ENCODE measurements at regions not wholly inside any gene's neighbourhood (a gene's known extent, or its start where the extent isn't known, plus 50 kb on each side); places are given as distances from the start of the nearest gene placed in this dataset.
"Not testable (repeated sequence)": the region's sequence is repeated elsewhere in the genome, so short reads cannot be mapped to it uniquely, and the experiment has no call there.

DNA sequence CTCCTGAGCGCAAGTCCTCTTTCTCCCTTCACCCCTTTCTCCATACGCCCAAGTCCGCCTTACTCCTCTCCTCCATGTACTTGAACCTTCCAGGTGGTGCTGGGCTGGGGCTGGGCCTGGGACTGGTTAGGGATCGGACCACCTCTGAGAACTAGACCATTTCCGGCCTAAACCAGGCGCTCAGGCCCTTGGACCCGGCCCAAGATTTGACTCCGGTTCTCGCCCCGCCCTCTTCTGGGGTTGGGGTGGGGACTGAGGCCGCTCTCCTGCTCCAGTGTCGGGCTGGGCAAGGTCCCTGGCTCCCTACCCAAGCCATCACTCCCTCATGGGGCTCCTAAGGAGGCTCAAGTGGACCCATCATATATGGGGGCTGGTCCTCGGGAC is 87.9 kb downstream of the LIMS4 start:
- H3K9ac ChIP-seq (ENCODE audit: low read length); H3K36me3 ChIP-seq (ENCODE audit: insufficient read depth, low read length); H3K4me3 ChIP-seq (ENCODE audit: insufficient read depth, low read depth, low read length); H3K27ac Mint-ChIP-seq (ENCODE audit: unreplicated experiment); H3K9me3 Mint-ChIP-seq (ENCODE audit: unreplicated experiment); H3K79me2 ChIP-seq (ENCODE audit: insufficient read depth, low read length); H3K4me3 Mint-ChIP-seq (ENCODE audit: unreplicated experiment); H3K27me3 Mint-ChIP-seq (ENCODE audit: low read depth, unreplicated experiment); H3K27ac ChIP-seq (ENCODE audit: low read depth, low read length); H3K4me2 ChIP-seq (ENCODE audit: low read length); H2AFZ ChIP-seq (ENCODE audit: low read depth, low read length); H3K36me3 Mint-ChIP-seq (ENCODE audit: low read depth, unreplicated experiment); DNase-seq (ENCODE audit: low read depth); H3K27me3 ChIP-seq (ENCODE audit: insufficient read depth, low read length); H3K4me1 Mint-ChIP-seq (ENCODE audit: low read depth, unreplicated experiment); H3K4me1 ChIP-seq (ENCODE audit: insufficient read depth, low read length); H4K20me1 ChIP-seq (ENCODE audit: insufficient read depth, low read length); H3K9me3 ChIP-seq (ENCODE audit: insufficient read depth, low read depth, low read length); FAIRE-seq: not testable (repeated sequence)

- not testable (repeated sequence) for FAIRE-seq
Observed at GRCh38 chr2:110384109-110384735, 88.4 kb downstream of the LIMS4 start.

GRCh38 chr2:110383163-110384048 is 89.2 kb downstream of the LIMS4 start:
- not testable (repeated sequence) for H3K27me3 Mint-ChIP-seq (ENCODE audit: low read depth, unreplicated experiment); DNase-seq (ENCODE audit: low read depth)

More at GRCh38 chr2:110384109-110384735, 88.4 kb downstream of the LIMS4 start:
- H3K9me3 ChIP-seq (ENCODE audit: insufficient read depth, low read depth, low read length); H3K9me3 Mint-ChIP-seq (ENCODE audit: unreplicated experiment); H3K27ac ChIP-seq (ENCODE audit: low read depth, low read length); H3K27ac Mint-ChIP-seq (ENCODE audit: unreplicated experiment); H3K4me3 ChIP-seq (ENCODE audit: insufficient read depth, low read depth, low read length); DNase-seq (ENCODE audit: low read depth); H3K27me3 ChIP-seq (ENCODE audit: insufficient read depth, low read length); H3K9ac ChIP-seq (ENCODE audit: low read length); H4K20me1 ChIP-seq (ENCODE audit: insufficient read depth, low read length); H3K36me3 Mint-ChIP-seq (ENCODE audit: low read depth, unreplicated experiment); H3K27me3 Mint-ChIP-seq (ENCODE audit: low read depth, unreplicated experiment); H3K79me2 ChIP-seq (ENCODE audit: insufficient read depth, low read length); H3K4me1 ChIP-seq (ENCODE audit: insufficient read depth, low read length); H3K36me3 ChIP-seq (ENCODE audit: insufficient read depth, low read length); H2AFZ ChIP-seq (ENCODE audit: low read depth, low read length); H3K4me2 ChIP-seq (ENCODE audit: low read length); H3K4me3 Mint-ChIP-seq (ENCODE audit: unreplicated experiment); H3K4me1 Mint-ChIP-seq (ENCODE audit: low read depth, unreplicated experiment): not testable (repeated sequence)

GRCh38 chr2:110373519-110373918 is 99.1 kb downstream of the LIMS4 start:
- H3K4me3 ChIP-seq (ENCODE audit: insufficient read depth, low read depth, low read length); H3K27me3 Mint-ChIP-seq (ENCODE audit: low read depth, unreplicated experiment); H3K9me3 ChIP-seq (ENCODE audit: insufficient read depth, low read depth, low read length); H2AFZ ChIP-seq (ENCODE audit: low read depth, low read length); H3K27ac Mint-ChIP-seq (ENCODE audit: unreplicated experiment); DNase-seq (ENCODE audit: low read depth); H3K9me3 Mint-ChIP-seq (ENCODE audit: unreplicated experiment); H3K27ac ChIP-seq (ENCODE audit: low read depth, low read length); H3K9ac ChIP-seq (ENCODE audit: low read length); FAIRE-seq; H4K20me1 ChIP-seq (ENCODE audit: insufficient read depth, low read length); H3K4me1 ChIP-seq (ENCODE audit: insufficient read depth, low read length); H3K36me3 Mint-ChIP-seq (ENCODE audit: low read depth, unreplicated experiment); H3K79me2 ChIP-seq (ENCODE audit: insufficient read depth, low read length); H3K4me1 Mint-ChIP-seq (ENCODE audit: low read depth, unreplicated experiment); H3K36me3 ChIP-seq (ENCODE audit: insufficient read depth, low read length); H3K27me3 ChIP-seq (ENCODE audit: insufficient read depth, low read length); H3K4me2 ChIP-seq (ENCODE audit: low read length); H3K4me3 Mint-ChIP-seq (ENCODE audit: unreplicated experiment): not testable (repeated sequence)

More at GRCh38 chr2:110383163-110384048, 89.2 kb downstream of the LIMS4 start:
- not testable (repeated sequence) for H3K4me3 Mint-ChIP-seq (ENCODE audit: unreplicated experiment); FAIRE-seq; H3K27me3 ChIP-seq (ENCODE audit: insufficient read depth, low read length); H4K20me1 ChIP-seq (ENCODE audit: insufficient read depth, low read length); H2AFZ ChIP-seq (ENCODE audit: low read depth, low read length); H3K9me3 Mint-ChIP-seq (ENCODE audit: unreplicated experiment); H3K4me1 ChIP-seq (ENCODE audit: insufficient read depth, low read length); H3K9ac ChIP-seq (ENCODE audit: low read length); H3K36me3 Mint-ChIP-seq (ENCODE audit: low read depth, unreplicated experiment); H3K36me3 ChIP-seq (ENCODE audit: insufficient read depth, low read length); H3K27ac ChIP-seq (ENCODE audit: low read depth, low read length); H3K4me2 ChIP-seq (ENCODE audit: low read length); H3K9me3 ChIP-seq (ENCODE audit: insufficient read depth, low read depth, low read length); H3K27ac Mint-ChIP-seq (ENCODE audit: unreplicated experiment); H3K4me1 Mint-ChIP-seq (ENCODE audit: low read depth, unreplicated experiment); H3K79me2 ChIP-seq (ENCODE audit: insufficient read depth, low read length); H3K4me3 ChIP-seq (ENCODE audit: insufficient read depth, low read depth, low read length)

DNA sequence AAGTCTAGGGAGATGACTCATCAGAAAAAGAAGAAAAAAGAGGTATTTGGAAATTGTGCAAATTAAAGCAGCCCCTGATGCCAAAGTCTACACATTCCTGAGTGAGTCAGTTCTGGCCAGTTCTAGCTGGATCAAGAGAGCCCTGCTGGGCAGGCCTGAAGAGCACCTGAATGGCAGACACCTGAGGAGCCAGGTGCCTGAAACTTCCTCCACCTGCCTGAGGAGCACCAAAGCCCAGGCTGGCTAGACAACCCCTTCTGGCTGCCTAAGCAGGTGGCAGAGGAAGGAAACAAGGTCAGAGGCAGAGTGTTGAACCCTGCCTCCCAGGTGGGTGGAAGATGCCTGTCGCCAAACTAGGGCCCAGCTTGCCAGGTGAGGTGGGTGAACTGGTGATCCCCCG is 101.0 kb downstream of the LIMS4 start:
- FAIRE-seq; H3K4me1 ChIP-seq (ENCODE audit: insufficient read depth, low read length); H3K9me3 Mint-ChIP-seq (ENCODE audit: unreplicated experiment); H3K27me3 Mint-ChIP-seq (ENCODE audit: low read depth, unreplicated experiment); H3K9ac ChIP-seq (ENCODE audit: low read length); H3K9me3 ChIP-seq (ENCODE audit: insufficient read depth, low read depth, low read length); H2AFZ ChIP-seq (ENCODE audit: low read depth, low read length); H3K79me2 ChIP-seq (ENCODE audit: insufficient read depth, low read length); H3K36me3 Mint-ChIP-seq (ENCODE audit: low read depth, unreplicated experiment); H3K4me3 Mint-ChIP-seq (ENCODE audit: unreplicated experiment); H3K27ac ChIP-seq (ENCODE audit: low read depth, low read length); DNase-seq (ENCODE audit: low read depth); H4K20me1 ChIP-seq (ENCODE audit: insufficient read depth, low read length); H3K36me3 ChIP-seq (ENCODE audit: insufficient read depth, low read length); H3K4me1 Mint-ChIP-seq (ENCODE audit: low read depth, unreplicated experiment); H3K4me2 ChIP-seq (ENCODE audit: low read length); H3K27me3 ChIP-seq (ENCODE audit: insufficient read depth, low read length); H3K4me3 ChIP-seq (ENCODE audit: insufficient read depth, low read depth, low read length): not testable (repeated sequence)
- H3K27ac Mint-ChIP-seq (ENCODE audit: unreplicated experiment), result peak overlapping the region; percentile 72

DNA sequence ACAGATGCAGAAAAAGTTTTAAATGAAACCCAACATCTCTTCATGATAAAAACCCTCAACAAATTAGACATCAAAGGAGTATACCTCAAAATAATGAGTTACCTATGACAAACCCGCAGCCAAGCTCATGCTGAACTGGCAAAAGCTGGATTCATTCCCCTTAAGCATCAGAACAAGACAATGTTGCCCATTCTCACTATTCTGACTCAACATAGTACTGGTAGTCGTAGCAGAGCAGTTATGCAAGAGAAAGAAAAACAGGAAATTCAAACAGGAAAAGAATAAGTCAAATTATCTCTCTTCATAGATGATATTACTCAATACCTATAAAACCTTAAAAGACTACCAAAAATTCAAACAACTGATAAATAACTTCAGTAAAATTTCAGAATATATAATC is 115.0 kb downstream of the LIMS4 start:
- not testable (repeated sequence) for H3K27me3 Mint-ChIP-seq (ENCODE audit: low read depth, unreplicated experiment); H3K27ac Mint-ChIP-seq (ENCODE audit: unreplicated experiment); H3K9me3 ChIP-seq (ENCODE audit: insufficient read depth, low read depth, low read length); FAIRE-seq; H3K9ac ChIP-seq (ENCODE audit: low read length); H3K79me2 ChIP-seq (ENCODE audit: insufficient read depth, low read length); H3K4me1 ChIP-seq (ENCODE audit: insufficient read depth, low read length); H4K20me1 ChIP-seq (ENCODE audit: insufficient read depth, low read length); H2AFZ ChIP-seq (ENCODE audit: low read depth, low read length); H3K4me2 ChIP-seq (ENCODE audit: low read length); H3K4me3 Mint-ChIP-seq (ENCODE audit: unreplicated experiment); H3K27me3 ChIP-seq (ENCODE audit: insufficient read depth, low read length); H3K36me3 Mint-ChIP-seq (ENCODE audit: low read depth, unreplicated experiment); H3K4me3 ChIP-seq (ENCODE audit: insufficient read depth, low read depth, low read length); H3K27ac ChIP-seq (ENCODE audit: low read depth, low read length); H3K36me3 ChIP-seq (ENCODE audit: insufficient read depth, low read length); DNase-seq (ENCODE audit: low read depth); H3K4me1 Mint-ChIP-seq (ENCODE audit: low read depth, unreplicated experiment); H3K9me3 Mint-ChIP-seq (ENCODE audit: unreplicated experiment)
